CD4-positive, alpha-beta T cell treated with Interleukin-2 at 100 ng/mL for 4 hours (primary cell): ENCODE measurements at regions not wholly inside any gene's neighbourhood (a gene's known extent, or its start where the extent isn't known, plus 50 kb on each side); places are given as distances from the start of the nearest gene placed in this dataset.

ENCODE experiments used
- DNase-seq: peaks from one replicate; pipeline ENCODE4 v3.0.0-alpha.2; 2020; ENCODE audit warnings: low spot score

DNA sequence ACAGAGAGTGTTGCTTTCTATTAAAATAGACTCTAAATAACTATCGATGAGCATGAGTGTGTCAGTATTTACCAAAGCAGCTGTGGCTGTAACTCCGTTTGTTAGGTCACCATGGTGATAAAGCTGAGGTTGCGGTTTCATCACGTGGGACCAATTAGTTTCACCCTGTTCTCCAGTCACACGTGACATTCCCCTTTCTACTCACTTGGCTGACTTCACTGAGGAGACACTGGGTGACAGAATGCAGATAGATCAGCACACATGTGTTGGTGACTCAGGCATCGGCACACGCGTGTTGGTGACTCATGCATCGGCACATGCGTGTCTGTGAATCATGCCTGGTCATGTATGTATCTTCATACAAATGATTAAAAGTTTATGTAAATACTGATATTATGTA, 285.4 kb downstream of the THBS2 start:
- DNase-seq = peak; percentile 57

DNA sequence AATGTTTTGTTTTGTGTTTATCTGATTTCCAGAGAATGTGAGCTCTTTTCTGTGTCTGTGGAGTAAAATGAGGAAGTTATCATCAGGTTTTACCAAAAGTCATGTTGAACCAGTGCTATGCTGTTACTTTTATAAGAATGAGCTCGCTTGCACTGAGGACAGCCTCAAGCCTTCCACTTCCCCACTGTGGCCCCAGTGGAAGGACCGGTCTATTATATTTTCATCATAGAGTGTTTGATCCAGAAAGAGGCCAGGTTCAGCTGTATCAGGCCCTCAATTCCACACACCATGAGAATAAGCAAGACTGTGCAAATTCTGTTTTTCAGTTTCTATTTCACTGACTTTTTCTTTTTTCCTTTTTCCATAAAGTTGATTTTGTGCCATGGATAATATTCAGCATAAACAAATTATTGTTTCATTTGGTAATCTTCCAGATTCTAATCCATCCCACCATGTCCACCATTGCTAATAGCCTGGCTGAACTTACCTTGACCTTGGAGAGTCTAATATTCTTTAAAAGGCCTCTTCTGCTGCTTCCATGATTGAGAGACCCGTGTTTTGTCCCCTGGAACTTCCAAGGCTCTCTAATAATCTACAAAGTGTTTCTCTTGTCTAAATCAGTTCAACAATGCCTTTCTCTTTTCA, 286.2 kb downstream of the THBS2 start:
- DNase-seq = no peak

DNA sequence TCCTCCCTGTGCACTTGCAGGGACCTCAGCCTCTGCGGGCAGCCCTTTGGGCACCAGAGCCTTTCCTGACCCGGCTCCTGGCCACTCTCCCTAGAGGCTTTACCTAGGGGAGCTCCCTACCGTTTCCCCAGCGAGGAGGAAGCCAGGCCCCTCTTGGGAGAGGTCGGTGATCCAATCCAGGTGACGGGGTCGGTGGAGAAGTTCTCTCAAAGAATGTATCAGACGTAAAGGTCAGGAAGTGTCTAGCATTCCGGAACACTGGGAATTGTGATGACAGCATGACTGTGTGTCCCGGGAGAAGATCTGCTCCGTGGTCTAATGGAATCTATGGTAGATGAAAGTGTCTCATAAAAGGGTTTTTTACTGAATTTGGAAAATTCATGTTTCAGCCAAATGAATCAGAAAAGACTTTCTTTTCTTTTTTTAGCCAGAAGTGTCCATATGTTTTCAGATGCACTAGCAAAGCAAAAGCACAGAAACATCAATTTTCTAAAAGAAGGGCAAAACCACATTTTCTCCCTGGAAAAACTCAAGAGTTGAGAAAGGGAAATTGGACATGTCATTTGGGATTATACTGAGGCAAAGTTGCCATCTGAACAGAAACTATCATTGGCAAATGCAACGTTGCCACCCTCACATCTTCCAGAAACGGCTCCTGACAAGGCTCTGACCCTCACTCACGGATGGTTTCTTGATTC, 289.4 kb downstream of the THBS2 start:
- no peak for DNase-seq

DNA sequence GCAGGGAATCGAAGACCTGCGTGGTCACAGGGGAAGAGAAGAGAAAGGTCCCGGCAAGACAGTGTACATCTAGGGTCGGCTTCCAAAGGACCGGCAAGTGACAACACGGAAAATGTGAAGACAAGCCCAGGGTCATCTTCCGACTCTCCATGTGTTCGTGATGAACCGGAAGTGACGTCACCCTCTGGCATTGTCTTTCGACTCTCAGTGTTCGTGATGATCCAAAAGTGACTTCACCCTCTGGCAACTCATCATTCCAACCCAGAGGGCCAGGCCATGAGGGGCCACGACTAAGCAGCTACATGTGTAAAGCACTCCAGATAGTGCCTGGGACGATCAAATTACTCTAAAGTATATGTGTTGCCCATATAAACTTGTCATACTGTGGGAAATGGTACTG, 290.8 kb downstream of the THBS2 start:
- no peak for DNase-seq

DNA sequence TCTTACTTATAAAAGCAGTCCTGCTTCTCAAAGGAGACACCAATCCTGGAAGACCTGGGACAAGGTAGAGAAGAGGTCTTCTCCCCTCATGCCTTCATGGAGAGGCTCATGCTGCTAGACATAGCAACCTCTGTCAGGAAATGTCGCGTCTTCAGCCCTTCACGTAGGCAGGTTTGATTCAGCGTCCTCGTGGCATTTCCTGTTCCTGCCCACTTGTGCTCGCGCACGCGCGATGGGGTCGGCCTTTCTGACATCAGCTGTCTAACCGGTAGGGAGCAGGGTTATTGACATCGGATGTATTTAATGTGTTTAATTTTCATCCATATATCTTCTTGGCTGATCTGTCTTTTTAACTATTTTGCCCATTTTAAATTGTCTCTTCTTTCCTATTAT, 292.4 kb downstream of the THBS2 start:
- DNase-seq = no peak

DNA sequence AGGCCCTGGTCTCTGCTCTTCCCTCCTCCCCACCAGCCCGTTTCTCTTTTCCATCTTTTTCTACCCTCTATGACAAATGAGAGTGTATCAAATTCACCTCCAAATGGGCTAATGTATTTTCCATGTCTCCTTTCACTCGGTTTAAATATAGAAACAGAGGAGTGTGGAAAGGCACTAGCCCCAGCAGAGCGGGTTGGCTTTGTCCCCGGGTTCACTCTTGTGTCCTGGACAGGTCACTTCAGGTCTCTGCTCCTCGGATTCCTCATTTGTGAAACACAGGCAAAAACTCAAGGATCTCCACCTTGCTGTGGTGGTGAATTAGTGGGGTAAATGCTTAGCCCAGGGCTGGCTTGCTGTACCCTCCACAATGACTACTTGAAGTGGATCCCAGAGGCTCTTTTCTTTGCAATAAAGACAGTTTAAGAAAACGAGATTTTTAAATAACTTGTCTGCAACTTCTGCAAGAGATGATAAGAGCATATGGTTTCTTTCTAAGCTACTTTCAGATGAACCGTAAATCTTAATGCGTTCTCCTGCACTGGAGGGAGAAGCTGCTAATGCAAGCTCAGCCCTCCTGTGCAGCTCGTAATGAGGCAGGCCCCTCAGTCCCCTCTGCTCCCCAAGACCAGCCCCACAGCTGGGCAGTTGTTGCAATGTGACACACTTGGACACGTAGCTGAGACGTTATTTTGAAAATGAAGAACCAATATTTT, 292.9 kb downstream of the THBS2 start:
- DNase-seq = no peak

DNA sequence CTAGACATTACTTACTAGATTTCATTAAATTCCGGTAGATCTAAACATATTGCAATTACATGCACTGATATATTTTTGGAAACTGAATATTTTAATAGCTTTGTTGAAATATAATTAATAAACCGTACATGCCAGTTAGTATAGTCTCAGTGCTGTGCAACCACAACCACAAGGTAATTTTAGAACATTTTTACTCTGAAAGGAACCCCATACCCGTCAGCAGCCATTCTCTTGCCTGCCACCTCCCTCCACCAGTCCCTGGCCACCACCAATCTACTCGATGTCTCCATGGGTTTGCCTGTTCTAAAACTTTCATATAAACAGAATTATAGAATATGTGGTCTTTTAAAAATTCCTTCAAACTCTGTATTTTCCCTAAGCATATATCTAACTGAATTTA, 293.9 kb downstream of the THBS2 start:
- DNase-seq = no peak

DNA sequence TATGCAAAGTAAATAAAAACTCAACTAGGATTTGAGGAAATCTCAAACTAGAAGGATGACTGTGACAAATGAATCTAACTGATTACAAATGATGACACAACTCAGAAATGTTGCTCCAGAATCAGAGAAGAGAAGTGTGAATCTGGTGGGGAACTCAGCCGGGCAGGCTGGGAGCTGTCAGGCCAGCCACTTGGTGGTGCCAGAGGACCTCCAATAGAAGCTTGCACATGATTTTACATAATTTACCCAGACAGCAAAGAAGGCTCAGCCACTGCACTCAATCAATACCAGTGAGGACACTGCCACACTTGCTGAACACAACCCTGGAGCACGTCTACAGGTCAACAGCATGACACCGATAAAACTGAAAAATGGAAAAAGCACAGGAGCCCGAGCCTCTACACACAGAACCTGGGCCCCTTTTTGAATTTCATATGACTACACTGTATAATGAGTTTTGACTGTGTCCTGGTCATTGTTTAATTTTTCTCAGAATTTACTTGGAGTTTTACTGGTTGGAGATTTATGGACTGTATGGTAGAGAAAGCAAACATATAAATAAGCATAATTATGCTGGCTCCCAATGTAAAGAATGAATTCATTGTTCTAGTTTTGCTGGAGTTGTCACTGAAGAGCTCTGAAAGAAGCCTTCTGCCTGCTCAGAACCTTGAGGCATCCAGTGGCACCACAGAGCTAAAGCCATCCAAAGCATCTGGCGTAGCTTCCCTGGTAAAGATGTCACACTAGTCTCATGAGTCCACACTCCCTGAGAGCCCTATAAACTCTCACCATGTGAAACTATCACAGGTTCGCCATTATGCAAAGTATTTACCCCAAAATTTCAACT, 296.5 kb downstream of the THBS2 start:
- DNase-seq = peak; percentile 40

DNA sequence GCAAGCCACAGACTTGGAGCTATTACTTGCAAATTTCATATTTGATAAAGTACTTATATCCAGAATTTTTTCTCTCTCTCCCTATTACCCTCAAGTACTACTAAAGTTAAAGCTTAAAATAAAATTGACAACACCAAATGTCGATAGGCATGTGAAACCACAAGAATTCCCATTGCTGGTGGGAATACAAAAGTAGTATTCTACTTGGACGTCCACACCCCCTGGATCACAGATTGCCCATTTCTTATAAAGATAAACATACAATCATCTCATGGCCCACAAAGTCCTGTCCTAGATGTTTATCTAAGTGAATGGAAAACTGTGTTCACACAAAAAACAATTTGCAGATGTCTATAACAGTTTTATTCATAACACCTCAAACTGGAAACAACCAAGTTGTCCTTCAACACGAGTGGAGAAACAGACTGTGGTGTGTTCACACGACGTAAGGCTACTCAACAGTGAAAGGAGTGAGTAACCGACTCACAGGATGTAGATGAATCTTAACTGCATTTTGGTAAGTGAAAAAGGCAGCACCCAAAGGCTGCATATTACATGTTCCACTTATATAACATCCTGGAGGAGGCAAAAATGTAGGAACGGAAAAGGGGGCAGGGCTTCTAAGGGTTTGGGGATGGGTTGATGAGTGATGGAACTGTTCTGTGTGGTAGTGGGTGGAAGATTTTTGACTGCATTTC, 297.4 kb downstream of the THBS2 start:
- no peak for DNase-seq

DNA sequence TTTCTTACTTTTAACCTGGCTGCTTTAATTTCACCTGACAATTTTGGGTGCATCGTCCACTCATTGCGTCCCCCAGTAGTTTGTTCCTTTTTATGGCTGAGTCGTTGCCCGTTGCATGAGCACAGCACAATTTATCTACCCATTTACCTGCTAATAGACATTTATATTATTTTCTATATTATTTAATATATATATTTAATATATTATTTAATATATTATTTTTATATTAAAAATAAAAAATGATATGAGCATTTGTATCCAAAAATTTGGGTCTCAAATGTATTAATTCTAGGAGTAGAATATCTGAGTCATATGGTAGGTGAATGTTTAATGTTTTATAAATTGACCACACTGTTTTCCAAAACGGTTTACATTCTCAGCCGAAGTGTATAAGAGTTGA, 300.2 kb downstream of the THBS2 start:
- DNase-seq = no peak

DNA sequence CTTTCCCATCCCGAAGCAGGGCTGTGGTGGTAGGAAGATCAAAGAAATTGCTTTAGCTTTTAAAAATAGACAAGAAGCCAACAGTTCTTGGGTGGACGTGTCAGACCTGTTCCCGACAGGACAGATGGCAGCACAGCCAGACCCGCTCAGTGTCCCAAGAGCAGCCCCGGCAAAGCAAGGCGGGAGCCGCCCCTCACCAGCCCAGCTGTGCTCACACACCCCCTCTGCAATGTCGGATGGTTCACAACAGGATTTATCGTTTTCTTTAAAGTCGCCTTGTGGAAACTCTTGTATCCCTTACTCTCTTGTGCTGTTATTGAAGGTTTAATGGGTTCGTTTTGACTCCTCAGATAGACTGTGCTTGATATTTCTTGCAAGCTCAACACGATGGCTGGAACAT, 302.4 kb downstream of the THBS2 start:
- DNase-seq = no peak

DNA sequence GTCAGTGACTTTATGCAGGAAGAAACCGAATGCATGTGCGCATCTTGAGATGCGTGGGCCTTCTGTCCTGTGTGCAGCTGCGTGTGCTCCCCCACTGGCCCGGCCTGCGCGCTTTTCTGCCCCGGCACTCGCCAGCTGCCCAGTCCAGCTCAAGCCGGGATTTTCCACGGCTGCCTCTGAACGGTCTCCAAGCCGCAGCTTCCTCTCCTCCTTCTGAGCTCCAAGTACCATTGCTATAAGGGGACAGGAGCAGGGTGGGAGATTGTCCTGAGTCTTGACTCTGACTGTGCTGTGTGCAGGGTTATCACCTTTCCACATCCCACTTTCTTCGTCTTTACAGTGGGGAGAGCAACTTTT, 302.8 kb downstream of the THBS2 start:
- DNase-seq = no peak

DNA sequence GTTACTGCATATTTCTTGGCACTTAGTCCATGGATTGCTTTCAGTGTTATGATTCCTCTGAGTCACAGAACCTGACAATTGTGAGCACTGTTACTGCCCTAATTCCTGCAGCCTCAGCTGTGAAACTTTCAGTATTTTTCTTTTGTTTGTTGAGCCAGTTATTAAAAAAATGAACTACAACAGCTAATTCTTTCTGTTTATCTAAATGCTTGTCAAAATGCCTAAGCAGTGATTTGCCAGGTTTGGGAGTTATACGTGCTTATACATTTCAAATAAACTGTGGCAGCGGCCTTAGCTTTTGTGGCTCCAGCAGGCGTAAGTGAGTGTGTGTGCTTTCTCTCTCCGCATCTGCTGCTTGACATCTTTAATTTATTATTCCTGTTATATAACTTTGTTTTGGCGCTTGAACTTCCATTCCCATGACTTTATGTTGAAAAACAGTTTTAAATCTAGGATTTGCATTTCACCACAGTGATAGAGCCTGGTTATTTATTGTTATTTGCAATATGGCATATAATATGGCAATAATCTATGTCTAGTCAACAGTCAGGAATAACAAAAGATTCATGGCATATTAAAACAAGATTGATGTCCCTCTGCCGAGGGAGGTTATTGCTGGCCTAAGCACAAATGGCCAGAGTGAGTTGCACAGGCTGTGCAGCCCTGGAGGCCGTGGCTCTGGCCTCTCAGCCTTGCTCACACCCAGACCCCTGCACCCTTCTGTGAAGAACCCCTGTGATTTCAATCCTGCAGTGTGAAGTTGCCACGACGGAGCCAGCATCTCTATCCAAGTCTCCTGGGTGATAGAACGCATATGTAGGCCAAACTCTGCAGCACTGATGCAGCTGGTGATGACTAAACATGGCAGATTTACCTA, 303.4 kb downstream of the THBS2 start:
- no peak for DNase-seq

DNA sequence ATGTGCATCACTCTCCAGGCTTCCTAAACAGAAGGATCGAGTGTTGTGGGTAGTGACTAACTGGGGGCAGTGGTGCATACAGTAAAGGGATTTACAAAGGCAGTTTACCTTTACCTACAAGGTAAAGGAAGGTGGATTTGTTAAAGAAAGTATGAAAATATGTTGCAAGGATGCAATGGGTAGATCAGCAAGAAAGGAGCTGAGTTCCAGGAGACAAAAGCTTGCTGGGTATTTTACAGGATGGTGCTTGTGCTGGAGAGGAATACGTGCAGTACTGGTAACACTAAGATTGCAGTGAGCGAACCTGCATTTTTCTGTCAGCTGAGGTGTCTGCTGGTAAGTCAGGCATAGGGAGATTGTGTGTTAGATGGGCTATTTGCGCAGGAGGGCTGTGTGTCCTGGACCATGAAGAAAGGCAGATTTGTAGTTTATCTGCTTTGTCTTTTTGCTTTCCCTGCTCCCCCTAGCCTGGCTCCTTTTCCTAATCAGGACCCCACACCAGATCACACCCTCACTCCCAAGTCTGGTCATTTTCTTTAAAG, 304.6 kb downstream of the THBS2 start:
- DNase-seq = no peak

DNA sequence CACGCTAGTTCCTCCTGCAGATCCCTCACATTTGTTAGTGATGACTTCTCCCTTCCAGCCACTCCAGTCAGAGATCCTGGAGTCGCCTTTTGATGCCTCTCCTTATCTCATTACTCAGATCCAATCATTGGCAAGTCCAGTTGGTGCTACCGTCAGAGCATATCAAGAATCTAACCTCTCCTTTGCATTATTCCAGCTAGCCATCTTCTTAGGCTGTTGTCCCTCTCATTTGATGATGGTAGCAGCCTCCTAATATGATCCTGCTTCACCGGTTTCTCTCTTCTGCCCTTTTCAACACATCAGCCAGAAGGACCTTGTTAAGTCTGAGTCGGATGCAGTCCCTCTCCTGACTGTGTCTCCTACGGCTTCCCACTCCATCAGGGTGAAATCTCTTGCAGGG, 305.6 kb downstream of the THBS2 start:
- no peak for DNase-seq

DNA sequence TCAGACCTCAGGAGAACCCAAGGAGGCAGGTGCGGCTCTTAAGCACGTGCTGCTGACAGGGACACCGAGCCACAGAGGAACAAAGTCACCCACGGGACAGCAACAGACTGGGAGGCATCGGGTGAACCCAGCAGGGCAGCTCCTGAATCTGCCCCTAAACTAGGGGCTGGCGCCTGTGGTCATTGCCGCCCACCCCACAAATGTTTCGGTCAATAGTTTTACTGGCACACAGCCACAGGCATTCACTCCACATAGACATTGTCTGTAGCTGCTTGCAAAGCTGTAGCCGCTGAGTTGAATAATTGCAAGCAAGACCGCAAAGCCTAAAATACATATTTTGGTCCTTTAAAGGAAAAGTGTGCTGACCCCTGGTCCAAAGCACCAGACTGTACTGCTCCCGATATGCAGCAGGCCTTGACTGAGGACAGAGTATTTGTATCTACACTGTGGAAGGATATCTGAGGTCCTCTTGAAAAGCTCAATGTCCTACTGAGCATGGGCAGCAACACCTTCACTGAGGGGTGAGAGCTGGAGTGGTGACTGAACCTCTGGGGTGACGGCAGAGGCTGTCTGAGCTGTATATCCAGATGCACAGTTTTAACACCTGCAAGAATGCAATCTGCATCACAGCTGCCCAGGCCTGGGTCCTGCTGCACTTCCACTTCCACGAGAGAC, 310.3 kb downstream of the THBS2 start:
- DNase-seq = no peak

DNA sequence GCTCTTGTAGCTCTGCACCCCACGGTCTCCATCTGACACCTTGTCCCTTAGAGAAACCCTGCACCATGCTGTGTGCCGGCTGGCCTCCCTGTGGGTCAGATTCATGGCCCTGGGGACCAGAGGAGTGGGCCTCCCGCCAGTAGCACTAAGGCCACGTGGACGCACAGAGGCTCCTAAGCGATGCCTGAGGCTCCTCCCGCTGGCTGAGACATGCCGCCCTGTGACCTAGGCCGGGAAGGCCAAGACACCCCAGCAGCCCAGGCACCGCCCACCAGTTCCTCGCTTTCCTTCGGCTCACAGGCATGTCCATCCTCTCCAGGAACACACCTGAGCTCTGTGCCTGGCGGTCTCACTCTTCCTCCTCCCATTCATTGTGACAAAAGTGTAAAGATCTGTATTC, 311.0 kb downstream of the THBS2 start:
- no peak for DNase-seq

DNA sequence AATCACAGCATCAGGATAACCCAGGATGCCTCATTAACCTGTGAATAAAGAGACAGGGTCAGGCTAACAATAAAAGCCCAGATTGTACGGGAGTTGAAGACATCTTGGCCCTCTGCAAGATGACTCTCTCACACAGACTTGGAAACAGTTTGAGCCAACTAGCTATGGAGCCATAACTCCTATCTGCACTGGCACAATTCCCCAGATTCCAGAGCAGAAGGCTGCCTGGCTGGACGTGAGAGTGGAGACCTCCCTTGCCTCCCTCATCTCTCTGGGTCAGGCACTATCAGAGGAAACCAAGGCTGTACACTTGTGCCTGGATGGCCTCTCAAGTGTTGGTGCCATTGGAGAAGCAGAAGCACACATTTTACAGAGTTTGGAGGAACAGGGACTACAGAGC, 312.6 kb downstream of the THBS2 start:
- no peak for DNase-seq

DNA sequence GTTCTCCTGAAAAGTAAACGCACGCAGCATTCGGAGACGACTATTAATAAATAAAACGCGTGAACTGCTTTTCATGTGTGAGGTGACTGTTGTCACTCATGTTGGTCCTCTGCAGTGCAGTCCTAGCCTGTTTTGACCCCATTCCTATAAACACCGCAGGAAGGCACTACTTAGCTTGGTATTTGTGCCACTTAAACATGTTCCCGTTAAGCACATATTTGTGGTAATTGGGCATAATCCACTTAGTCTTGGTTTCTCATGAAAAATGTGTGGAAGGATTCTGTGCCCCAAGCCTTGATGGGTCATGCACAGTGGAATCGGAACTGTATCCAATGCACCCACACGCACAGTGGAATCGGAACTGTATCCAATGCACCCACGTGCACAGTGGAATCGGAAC, 313.9 kb downstream of the THBS2 start:
- no peak for DNase-seq

DNA sequence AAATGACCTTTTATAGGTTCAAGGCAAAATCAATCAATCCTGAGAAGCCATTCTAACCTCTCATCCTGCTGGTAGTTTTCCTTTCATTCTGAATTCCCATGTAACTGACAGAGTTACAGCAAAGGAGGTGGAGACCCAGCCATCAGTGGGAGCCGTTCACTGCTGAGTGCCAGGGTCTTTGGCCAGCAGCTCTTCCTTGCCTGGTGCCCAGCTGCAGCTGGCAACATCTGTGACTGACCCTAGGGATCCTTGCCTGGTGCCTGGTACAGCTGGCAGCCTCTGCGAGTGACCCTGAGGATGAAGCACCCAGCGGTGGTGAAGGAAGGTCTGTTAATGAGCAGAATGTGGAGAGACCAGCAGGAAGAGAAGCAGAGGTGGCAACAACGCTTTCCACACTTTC, 314.6 kb downstream of the THBS2 start:
- no peak for DNase-seq
